HG02970 (cell line): ENCODE measurements at regions not wholly inside any gene's neighbourhood (a gene's known extent, or its start where the extent isn't known, plus 50 kb on each side); places are given as distances from the start of the nearest gene placed in this dataset.
"Not testable (repeated sequence)": the region's sequence is repeated elsewhere in the genome, so short reads cannot be mapped to it uniquely, and the experiment has no call there.

Experiments
- ATAC-seq: cut with Tn5 transposase; IDR thresholded peaks from one replicate; pipeline ENCODE4 v1.9.1; 2021; ENCODE audit warnings: mild to moderate bottlenecking, moderate library complexity, moderate number of reproducible peaks; ENCODE audit not compliant: unreplicated experiment, low FRiP score

GRCh38 chr2:116911540-116911939, 903.0 kb upstream of the DDX18 start:
- no peak for ATAC-seq

GRCh38 chr2:116915673-116916072, 898.8 kb upstream of the DDX18 start:
- ATAC-seq: no peak

GRCh38 chr2:116917196-116917595, 897.3 kb upstream of the DDX18 start:
- ATAC-seq: no peak

- ATAC-seq: no peak
Measured at GRCh38 chr2:116918574-116918973, 895.9 kb upstream of the DDX18 start.

- no peak for ATAC-seq
Measured at GRCh38 chr2:116922414-116922813, 892.1 kb upstream of the DDX18 start.

GRCh38 chr2:116924509-116924908, 890.0 kb upstream of the DDX18 start:
- ATAC-seq: no peak

GRCh38 chr2:116935097-116935814, 879.2 kb upstream of the DDX18 start:
- ATAC-seq: no peak

- no peak for ATAC-seq
Measured at GRCh38 chr2:116948258-116948657, 866.2 kb upstream of the DDX18 start.

GRCh38 chr2:116949249-116949648, 865.2 kb upstream of the DDX18 start:
- ATAC-seq: no peak

GRCh38 chr2:116952254-116952653, 862.2 kb upstream of the DDX18 start:
- ATAC-seq: no peak

GRCh38 chr2:116955646-116956045, 858.8 kb upstream of the DDX18 start:
- no peak for ATAC-seq

- ATAC-seq: no peak
Measured at GRCh38 chr2:116975608-116976007, 838.9 kb upstream of the DDX18 start.

- ATAC-seq: no peak
Measured at GRCh38 chr2:116979916-116980764, 834.4 kb upstream of the DDX18 start.

GRCh38 chr2:116987447-116987846, 827.0 kb upstream of the DDX18 start:
- no peak for ATAC-seq

- no peak for ATAC-seq
Measured at GRCh38 chr2:116988303-116988702, 826.2 kb upstream of the DDX18 start.

- ATAC-seq: no peak
Measured at GRCh38 chr2:117019357-117019756, 795.1 kb upstream of the DDX18 start.

GRCh38 chr2:117027646-117028045, 786.8 kb upstream of the DDX18 start:
- no peak for ATAC-seq

GRCh38 chr2:117028708-117029107, 785.8 kb upstream of the DDX18 start:
- ATAC-seq: not testable (repeated sequence)

- ATAC-seq: no peak
Measured at GRCh38 chr2:117055499-117056375, 758.8 kb upstream of the DDX18 start.

GRCh38 chr2:117056376-117056748, 758.1 kb upstream of the DDX18 start:
- no peak for ATAC-seq

GRCh38 chr2:117057016-117057415, 757.5 kb upstream of the DDX18 start:
- no peak for ATAC-seq
